Suprapubic skin (tissue), 4 donors: ENCODE measurements at regions not wholly inside any gene's neighbourhood (a gene's known extent, or its start where the extent isn't known, plus 50 kb on each side); places are given as distances from the start of the nearest gene placed in this dataset.

Experiments used
- DNase-seq, 2 donors: peaks; one replicate each; pipeline ENCODE4 v3.0.0-alpha.2; 2019; ENCODE audit warnings: low spot score in 2 of 2
- H3K27ac ChIP-seq: fragments of 200-600 bp; sonication (generic); one replicate; pipeline ENCODE4 v1.5.1; 2019
- H3K27me3 ChIP-seq: fragments of 200-600 bp; sonication (generic); one replicate; pipeline ENCODE4 v1.5.1; 2019
- H3K36me3 ChIP-seq: fragments of 200-600 bp; sonication (generic); one replicate; pipeline ENCODE4 v1.5.1; 2019
- H3K4me1 ChIP-seq: fragments of 200-600 bp; sonication (generic); one replicate; pipeline ENCODE4 v1.5.1; 2019
- H3K4me3 ChIP-seq: fragments of 200-600 bp; sonication (generic); one replicate; pipeline ENCODE4 v1.5.1; 2019; ENCODE audit warnings: mild to moderate bottlenecking
- H3K9me3 ChIP-seq: fragments of 200-600 bp; sonication (generic); one replicate; pipeline ENCODE4 v1.5.1; 2019
- EP300 ChIP-seq: sonication (generic); formaldehyde crosslinking; IDR thresholded peaks from one replicate; pipeline ENCODE4 v1.6.1; 2017; ENCODE audit warnings: antibody characterized with exemption
- POLR2A ChIP-seq, 2 donors: fragments of 450-650 bp; IDR thresholded peaks; one replicate each; pipeline ENCODE4 v1.6.1; 2017; ENCODE audit warnings: antibody characterized with exemption in 2 of 2, mild to moderate bottlenecking in 2 of 2, moderate library complexity in 2 of 2
- POLR2AphosphoS5 ChIP-seq, 3 donors: sonication (generic); formaldehyde crosslinking; IDR thresholded peaks; one replicate each; pipeline ENCODE4 v1.6.1; 2017; ENCODE audit warnings: antibody characterized with exemption in 3 of 3
- WGBS: methylation state at CpG from one replicate; pipeline ENCODE4 v1.1.5; 2018; 5-methylcytosine and 5-hydroxymethylcytosine counted together
- TF ChIP-seq, protein P1 (sequence below), 2 donors: fragments of 200-600 bp in 1 of 2; fragments of 450-650 bp in 1 of 2; sonication (generic) in 1 of 2; IDR thresholded peaks; one replicate each; pipeline ENCODE4 v1.5.1; 2016 to 2019; ENCODE audit warnings: antibody characterized with exemption in 2 of 2, mild to moderate bottlenecking in 1 of 2, moderate library complexity in 1 of 2

DNA sequence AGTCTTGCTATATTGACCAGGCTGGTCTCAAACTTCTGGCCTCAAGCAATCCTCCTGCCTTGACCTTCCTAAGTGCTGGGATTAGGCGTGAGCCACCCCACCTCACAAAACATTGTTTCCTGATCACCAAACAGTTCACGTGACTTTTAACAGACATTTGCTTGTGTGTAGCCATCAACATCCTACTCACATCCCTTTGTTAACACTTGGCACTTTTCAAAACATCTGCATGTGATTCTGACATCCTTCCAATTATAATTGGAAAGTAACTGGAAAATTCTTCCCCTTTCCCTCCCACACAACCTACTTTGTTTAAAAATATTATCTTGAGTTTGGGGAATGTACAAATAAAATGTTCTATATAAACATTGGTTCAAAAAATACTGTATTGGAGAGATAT is 317.9 kb downstream of the PCNX1 start:
- TF ChIP-seq POLR2AphosphoS5 (IDR thresholded peaks at IDR 0.05), result no peak
- TF ChIP-seq, protein P1, sequence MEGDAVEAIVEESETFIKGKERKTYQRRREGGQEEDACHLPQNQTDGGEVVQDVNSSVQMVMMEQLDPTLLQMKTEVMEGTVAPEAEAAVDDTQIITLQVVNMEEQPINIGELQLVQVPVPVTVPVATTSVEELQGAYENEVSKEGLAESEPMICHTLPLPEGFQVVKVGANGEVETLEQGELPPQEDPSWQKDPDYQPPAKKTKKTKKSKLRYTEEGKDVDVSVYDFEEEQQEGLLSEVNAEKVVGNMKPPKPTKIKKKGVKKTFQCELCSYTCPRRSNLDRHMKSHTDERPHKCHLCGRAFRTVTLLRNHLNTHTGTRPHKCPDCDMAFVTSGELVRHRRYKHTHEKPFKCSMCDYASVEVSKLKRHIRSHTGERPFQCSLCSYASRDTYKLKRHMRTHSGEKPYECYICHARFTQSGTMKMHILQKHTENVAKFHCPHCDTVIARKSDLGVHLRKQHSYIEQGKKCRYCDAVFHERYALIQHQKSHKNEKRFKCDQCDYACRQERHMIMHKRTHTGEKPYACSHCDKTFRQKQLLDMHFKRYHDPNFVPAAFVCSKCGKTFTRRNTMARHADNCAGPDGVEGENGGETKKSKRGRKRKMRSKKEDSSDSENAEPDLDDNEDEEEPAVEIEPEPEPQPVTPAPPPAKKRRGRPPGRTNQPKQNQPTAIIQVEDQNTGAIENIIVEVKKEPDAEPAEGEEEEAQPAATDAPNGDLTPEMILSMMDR (IDR thresholded peaks at IDR 0.05), result no peak
- TF ChIP-seq EP300, result no peak
- Histone ChIP-seq H3K4me3 (no peak overlapping the region), H3K27me3 (no peaks in the 10 kb centered on the region), H3K9me3 (no peaks in the 10 kb centered on the region), H3K4me1 (no peaks in the 10 kb centered on the region), H3K36me3 (no peaks in the 10 kb centered on the region), H3K27ac (no peak overlapping the region)
- WGBS, result 37% methylated on average over 2 of the region's 2 CpGs
- no peak for DNase-seq

GRCh38 chr14:71228711-71229110 is 321.5 kb downstream of the PCNX1 start:
- DNase-seq, result no peak

GRCh38 chr14:71229875-71230274 is 322.6 kb downstream of the PCNX1 start:
- Histone ChIP-seq H3K4me3 (no peak overlapping the region), H3K36me3 (no peaks in the 10 kb centered on the region), H3K9me3 (no peaks in the 10 kb centered on the region), H3K27me3 (no peaks in the 10 kb centered on the region), H3K4me1 (no peaks in the 10 kb centered on the region), H3K27ac (no peak overlapping the region)
- DNase-seq, result no peak
- TF ChIP-seq POLR2A (IDR thresholded peaks at IDR 0.05), result no peak
- TF ChIP-seq, protein P1 (IDR thresholded peaks at IDR 0.05), result no peak
- TF ChIP-seq POLR2AphosphoS5 (IDR thresholded peaks at IDR 0.05), result no peak
- no peak for TF ChIP-seq EP300
- WGBS, result 83% methylated on average over 7 of the region's 7 CpGs

More at GRCh38 chr14:71228711-71229110, 321.5 kb downstream of the PCNX1 start:
- Histone ChIP-seq H3K36me3 (no peaks in the 10 kb centered on the region), H3K27me3 (no peaks in the 10 kb centered on the region), H3K9me3 (no peaks in the 10 kb centered on the region), H3K4me3 (no peak overlapping the region), H3K4me1 (no peaks in the 10 kb centered on the region), H3K27ac (no peak overlapping the region)
- TF ChIP-seq POLR2AphosphoS5 (IDR thresholded peaks at IDR 0.05) (no peak), POLR2A (IDR thresholded peaks at IDR 0.05) (no peak), EP300 (no peak)
- TF ChIP-seq, protein P1 (IDR thresholded peaks at IDR 0.05), result no peak
- 78% methylated on average over 2 of the region's 2 CpGs for WGBS

DNA sequence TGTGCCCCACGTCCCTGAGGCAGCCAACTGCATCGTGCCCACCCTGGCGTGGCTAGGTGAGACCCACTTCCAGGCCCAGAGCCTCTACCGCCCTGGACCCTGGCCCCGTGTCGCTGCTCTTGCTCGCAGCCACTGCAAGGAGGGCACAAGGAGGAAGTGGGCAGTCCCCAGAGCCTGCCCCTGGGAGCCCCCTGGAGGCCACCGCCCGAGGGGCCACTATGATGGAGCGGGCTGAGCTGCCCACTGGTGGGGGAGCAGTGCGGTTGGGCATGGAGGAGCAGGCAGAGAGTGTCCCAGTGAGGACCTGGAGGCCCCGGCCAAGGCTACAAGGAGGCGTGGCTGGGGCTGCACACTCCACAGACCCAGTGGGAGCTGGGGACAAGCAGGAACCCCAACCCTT is 323.6 kb downstream of the PCNX1 start:
- Histone ChIP-seq H3K27ac (no peak overlapping the region), H3K36me3 (no peaks in the 10 kb centered on the region), H3K4me3 (no peak overlapping the region), H3K27me3 (no peaks in the 10 kb centered on the region), H3K9me3 (no peaks in the 10 kb centered on the region), H3K4me1 (peaks cover 3% of the 10 kb centered on the region)
- 96% methylated on average over 9 of the region's 13 CpGs for WGBS
- TF ChIP-seq POLR2A (IDR thresholded peaks at IDR 0.05) (no peak), POLR2AphosphoS5 (IDR thresholded peaks at IDR 0.05) (no peak), EP300 (no peak)
- TF ChIP-seq, protein P1 (IDR thresholded peaks at IDR 0.05), result no peak
- no peak for DNase-seq

- H3K36me3 ChIP-seq, result no peaks in the 10 kb centered on the region
- no peak for DNase-seq
- H3K4me1 ChIP-seq, result peaks cover 12% of the 10 kb centered on the region
- TF ChIP-seq EP300 (no peak), POLR2A (IDR thresholded peaks at IDR 0.05) (no peak), POLR2AphosphoS5 (IDR thresholded peaks at IDR 0.05) (no peak)
- TF ChIP-seq, protein P1 (IDR thresholded peaks at IDR 0.05), result no peak
- no peak overlapping the region for H3K4me3 ChIP-seq
- no peaks in the 10 kb centered on the region for H3K9me3 ChIP-seq
- WGBS, result 86% methylated on average over 13 of the region's 16 CpGs
- no peak overlapping the region for H3K27ac ChIP-seq
- no peaks in the 10 kb centered on the region for H3K27me3 ChIP-seq
These were observed 324.5 kb downstream of the PCNX1 start for GRCh38 chr14:71231521-71232393.
